ENCODE measurements at regions not wholly inside any gene's neighbourhood (a gene's known extent, or its start where the extent isn't known, plus 50 kb on each side); places are given as distances from the start of the nearest gene placed in this dataset.

GRCh38 chr13:80866921-80867320 lies 526.0 kb upstream of the SPRY2 start:
- Histone ChIP-seq H3K27me3 (ENCODE audit: control insufficient read depth, insufficient read depth, low read length) (no peaks in the 10 kb centered on the region), H3K36me3 (ENCODE audit: control insufficient read depth, insufficient read depth, low read length) (no peaks in the 10 kb centered on the region)

DNA sequence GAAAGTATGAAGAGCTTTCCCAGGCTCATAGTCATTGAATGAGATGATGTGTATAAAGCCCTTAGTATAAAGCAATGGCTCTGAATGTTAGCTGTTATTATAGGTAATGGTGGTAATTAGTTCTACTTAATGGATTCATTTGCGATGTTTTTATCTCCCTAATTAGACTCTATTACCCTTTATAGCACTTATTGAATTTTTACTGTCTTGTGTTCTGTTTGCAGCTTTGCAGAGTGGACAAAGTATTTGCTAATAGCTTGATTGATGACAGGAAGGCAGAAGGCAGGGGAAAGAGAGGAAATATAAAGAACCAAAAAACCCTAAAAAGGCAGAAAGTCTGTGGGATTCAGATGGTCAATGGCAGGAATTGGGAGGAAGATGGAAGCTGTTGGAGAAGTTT lies 524.4 kb upstream of the SPRY2 start:
- no peak overlapping the region for H3K4me3 ChIP-seq (ENCODE audit: low read depth, low read length)
- H3K4me1 ChIP-seq (ENCODE audit: control insufficient read depth, insufficient read depth, low read length): no peaks in the 10 kb centered on the region
- H3K36me3 ChIP-seq (ENCODE audit: control insufficient read depth, insufficient read depth, low read length): no peaks in the 10 kb centered on the region
- H3K9ac ChIP-seq (ENCODE audit: low read depth, low read length): no peak overlapping the region
- H3K27me3 ChIP-seq (ENCODE audit: control insufficient read depth, insufficient read depth, low read length): no peaks in the 10 kb centered on the region
- H3K9me3 ChIP-seq (ENCODE audit: control insufficient read depth, insufficient read depth, low read length): no peaks in the 10 kb centered on the region

More at GRCh38 chr13:80866921-80867320, 526.0 kb upstream of the SPRY2 start:
- no peak overlapping the region for H3K4me3 ChIP-seq (ENCODE audit: low read depth, low read length)
- H3K9me3 ChIP-seq (ENCODE audit: control insufficient read depth, insufficient read depth, low read length): no peaks in the 10 kb centered on the region
- no peak overlapping the region for H3K9ac ChIP-seq (ENCODE audit: low read depth, low read length)
- no peaks in the 10 kb centered on the region for H3K4me1 ChIP-seq (ENCODE audit: control insufficient read depth, insufficient read depth, low read length)

DNA sequence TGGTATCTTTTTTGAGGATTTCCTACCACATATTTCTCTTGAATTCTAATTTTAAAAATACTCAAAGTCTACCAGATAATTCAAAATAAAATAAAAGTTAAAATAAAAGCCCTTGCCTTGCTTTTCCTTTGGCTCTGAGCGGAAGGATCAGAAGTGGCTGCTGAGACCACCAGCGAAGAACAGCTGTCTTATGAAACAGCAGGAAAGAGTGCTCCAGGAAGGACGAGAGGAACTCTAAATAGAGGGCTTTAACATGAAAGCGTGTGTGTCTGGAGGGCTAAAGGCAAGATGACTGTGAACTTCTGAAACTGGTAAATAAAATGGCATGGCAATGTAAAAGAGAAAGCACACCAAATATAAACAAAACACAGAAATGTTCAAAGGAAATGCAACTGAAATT lies 521.5 kb upstream of the SPRY2 start:
- H3K4me1 ChIP-seq (ENCODE audit: control insufficient read depth, insufficient read depth, low read length): peaks cover 4% of the 10 kb centered on the region
- H3K9ac ChIP-seq (ENCODE audit: low read depth, low read length): no peak overlapping the region
- no peak overlapping the region for H3K4me3 ChIP-seq (ENCODE audit: low read depth, low read length)
- H3K36me3 ChIP-seq (ENCODE audit: control insufficient read depth, insufficient read depth, low read length): no peaks in the 10 kb centered on the region
- H3K27me3 ChIP-seq (ENCODE audit: control insufficient read depth, insufficient read depth, low read length): no peaks in the 10 kb centered on the region
- no peaks in the 10 kb centered on the region for H3K9me3 ChIP-seq (ENCODE audit: control insufficient read depth, insufficient read depth, low read length)

DNA sequence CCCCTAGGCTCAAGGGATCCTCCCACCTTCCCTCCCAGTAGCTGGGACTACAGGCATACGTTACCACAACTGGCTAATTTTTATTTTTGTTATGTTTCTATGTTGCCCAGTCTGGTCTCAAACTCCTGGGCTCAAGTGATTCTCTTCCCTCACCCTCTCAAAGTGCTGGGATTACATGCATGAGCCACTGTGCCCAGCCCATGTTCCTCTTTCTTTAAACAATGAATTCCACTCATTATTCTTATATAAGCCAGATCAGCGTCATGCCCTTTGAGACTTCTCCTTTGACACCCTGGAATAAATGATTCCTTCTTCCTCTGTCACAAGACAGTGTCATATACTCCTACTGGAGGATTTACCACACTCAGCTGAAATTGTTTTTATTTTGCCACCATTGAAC lies 519.9 kb upstream of the SPRY2 start:
- no peaks in the 10 kb centered on the region for H3K27me3 ChIP-seq (ENCODE audit: control insufficient read depth, insufficient read depth, low read length)
- no peak overlapping the region for H3K9ac ChIP-seq (ENCODE audit: low read depth, low read length)
- H3K4me3 ChIP-seq (ENCODE audit: low read depth, low read length): no peak overlapping the region

GRCh38 chr13:80858131-80858530 lies 517.2 kb upstream of the SPRY2 start:
- Histone ChIP-seq H3K4me1 (ENCODE audit: control insufficient read depth, insufficient read depth, low read length) (peaks cover 4% of the 10 kb centered on the region), H3K4me3 (ENCODE audit: low read depth, low read length) (no peak overlapping the region), H3K9ac (ENCODE audit: low read depth, low read length) (no peak overlapping the region), H3K36me3 (ENCODE audit: control insufficient read depth, insufficient read depth, low read length) (no peaks in the 10 kb centered on the region), H3K27me3 (ENCODE audit: control insufficient read depth, insufficient read depth, low read length) (no peaks in the 10 kb centered on the region), H3K9me3 (ENCODE audit: control insufficient read depth, insufficient read depth, low read length) (no peaks in the 10 kb centered on the region)

More for the DNA sequence above, 519.9 kb upstream of the SPRY2 start:
- Histone ChIP-seq H3K36me3 (ENCODE audit: control insufficient read depth, insufficient read depth, low read length) (no peaks in the 10 kb centered on the region), H3K9me3 (ENCODE audit: control insufficient read depth, insufficient read depth, low read length) (no peaks in the 10 kb centered on the region), H3K4me1 (ENCODE audit: control insufficient read depth, insufficient read depth, low read length) (peaks cover 4% of the 10 kb centered on the region)

- peaks cover 4% of the 10 kb centered on the region for H3K4me1 ChIP-seq (ENCODE audit: control insufficient read depth, insufficient read depth, low read length)
- no peaks in the 10 kb centered on the region for H3K36me3 ChIP-seq (ENCODE audit: control insufficient read depth, insufficient read depth, low read length)
- no peaks in the 10 kb centered on the region for H3K27me3 ChIP-seq (ENCODE audit: control insufficient read depth, insufficient read depth, low read length)
- no peaks in the 10 kb centered on the region for H3K9me3 ChIP-seq (ENCODE audit: control insufficient read depth, insufficient read depth, low read length)
- no peak overlapping the region for H3K9ac ChIP-seq (ENCODE audit: low read depth, low read length)
- no peak overlapping the region for H3K4me3 ChIP-seq (ENCODE audit: low read depth, low read length)
Observed at GRCh38 chr13:80857321-80857720, 516.4 kb upstream of the SPRY2 start.

GRCh38 chr13:80850771-80851170 lies 509.8 kb upstream of the SPRY2 start:
- Histone ChIP-seq H3K36me3 (ENCODE audit: control insufficient read depth, insufficient read depth, low read length) (no peaks in the 10 kb centered on the region), H3K4me3 (ENCODE audit: low read depth, low read length) (no peak overlapping the region), H3K27me3 (ENCODE audit: control insufficient read depth, insufficient read depth, low read length) (no peaks in the 10 kb centered on the region), H3K9me3 (ENCODE audit: control insufficient read depth, insufficient read depth, low read length) (no peaks in the 10 kb centered on the region), H3K4me1 (ENCODE audit: control insufficient read depth, insufficient read depth, low read length) (no peaks in the 10 kb centered on the region), H3K9ac (ENCODE audit: low read depth, low read length) (no peak overlapping the region)

GRCh38 chr13:80844164-80844563 lies 503.2 kb upstream of the SPRY2 start:
- H3K9ac ChIP-seq (ENCODE audit: low read depth, low read length): no peak overlapping the region
- H3K27me3 ChIP-seq (ENCODE audit: control insufficient read depth, insufficient read depth, low read length): no peaks in the 10 kb centered on the region
- H3K4me1 ChIP-seq (ENCODE audit: control insufficient read depth, insufficient read depth, low read length): peaks cover 12% of the 10 kb centered on the region
- H3K4me3 ChIP-seq (ENCODE audit: low read depth, low read length): no peak overlapping the region
- no peaks in the 10 kb centered on the region for H3K9me3 ChIP-seq (ENCODE audit: control insufficient read depth, insufficient read depth, low read length)
- no peaks in the 10 kb centered on the region for H3K36me3 ChIP-seq (ENCODE audit: control insufficient read depth, insufficient read depth, low read length)

DNA sequence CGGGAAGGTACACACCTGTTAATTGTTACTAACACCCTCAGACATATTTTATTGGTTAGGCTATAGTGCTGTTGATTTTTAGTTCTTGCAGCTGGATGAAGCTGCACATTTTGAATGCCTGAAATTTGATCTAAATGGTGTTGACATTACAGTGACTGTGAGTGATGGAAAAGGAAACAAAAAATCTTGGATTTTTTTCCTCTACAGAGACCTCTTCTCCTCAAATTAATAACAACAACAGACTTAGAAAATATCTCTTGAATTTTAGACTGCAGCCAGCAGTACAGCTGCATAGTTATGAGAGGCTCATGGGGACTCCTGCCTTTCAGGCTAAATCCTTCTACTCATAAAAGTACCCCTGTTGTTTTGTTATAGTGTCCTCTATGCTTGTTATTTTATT lies 500.5 kb upstream of the SPRY2 start:
- no peaks in the 10 kb centered on the region for H3K36me3 ChIP-seq (ENCODE audit: control insufficient read depth, insufficient read depth, low read length)
- H3K4me3 ChIP-seq (ENCODE audit: low read depth, low read length): no peak overlapping the region
- no peaks in the 10 kb centered on the region for H3K9me3 ChIP-seq (ENCODE audit: control insufficient read depth, insufficient read depth, low read length)
- H3K27me3 ChIP-seq (ENCODE audit: control insufficient read depth, insufficient read depth, low read length): no peaks in the 10 kb centered on the region
- H3K9ac ChIP-seq (ENCODE audit: low read depth, low read length): no peak overlapping the region
- peaks cover 12% of the 10 kb centered on the region for H3K4me1 ChIP-seq (ENCODE audit: control insufficient read depth, insufficient read depth, low read length)

GRCh38 chr13:80840316-80840976 lies 499.5 kb upstream of the SPRY2 start:
- Histone ChIP-seq H3K27me3 (ENCODE audit: control insufficient read depth, insufficient read depth, low read length) (no peaks in the 10 kb centered on the region), H3K9me3 (ENCODE audit: control insufficient read depth, insufficient read depth, low read length) (no peaks in the 10 kb centered on the region), H3K4me1 (ENCODE audit: control insufficient read depth, insufficient read depth, low read length) (peaks cover 12% of the 10 kb centered on the region), H3K9ac (ENCODE audit: low read depth, low read length) (no peak overlapping the region), H3K4me3 (ENCODE audit: low read depth, low read length) (no peak overlapping the region), H3K36me3 (ENCODE audit: control insufficient read depth, insufficient read depth, low read length) (no peaks in the 10 kb centered on the region)

DNA sequence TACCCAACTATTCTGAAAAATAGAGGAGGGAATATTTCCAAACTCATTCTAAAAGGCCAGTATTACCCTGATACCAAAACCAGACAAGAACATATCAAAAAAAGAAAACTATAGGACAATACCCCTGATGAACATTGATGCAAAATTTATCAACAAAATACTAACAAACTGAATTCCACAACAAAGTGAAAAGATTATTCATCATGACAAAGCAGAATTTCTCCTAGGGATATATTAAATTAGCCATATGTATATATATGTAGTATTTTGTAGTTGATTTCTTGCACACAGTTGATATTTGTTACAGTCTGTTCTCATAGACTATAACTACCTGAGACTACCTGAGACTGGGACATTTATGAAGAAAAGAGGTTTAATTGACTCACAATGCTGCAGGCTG lies 495.0 kb upstream of the SPRY2 start:
- Histone ChIP-seq H3K36me3 (ENCODE audit: control insufficient read depth, insufficient read depth, low read length) (no peaks in the 10 kb centered on the region), H3K4me3 (ENCODE audit: low read depth, low read length) (no peak overlapping the region), H3K27me3 (ENCODE audit: control insufficient read depth, insufficient read depth, low read length) (no peaks in the 10 kb centered on the region), H3K9me3 (ENCODE audit: control insufficient read depth, insufficient read depth, low read length) (no peaks in the 10 kb centered on the region), H3K9ac (ENCODE audit: low read depth, low read length) (no peak overlapping the region), H3K4me1 (ENCODE audit: control insufficient read depth, insufficient read depth, low read length) (peaks cover 9% of the 10 kb centered on the region)

DNA sequence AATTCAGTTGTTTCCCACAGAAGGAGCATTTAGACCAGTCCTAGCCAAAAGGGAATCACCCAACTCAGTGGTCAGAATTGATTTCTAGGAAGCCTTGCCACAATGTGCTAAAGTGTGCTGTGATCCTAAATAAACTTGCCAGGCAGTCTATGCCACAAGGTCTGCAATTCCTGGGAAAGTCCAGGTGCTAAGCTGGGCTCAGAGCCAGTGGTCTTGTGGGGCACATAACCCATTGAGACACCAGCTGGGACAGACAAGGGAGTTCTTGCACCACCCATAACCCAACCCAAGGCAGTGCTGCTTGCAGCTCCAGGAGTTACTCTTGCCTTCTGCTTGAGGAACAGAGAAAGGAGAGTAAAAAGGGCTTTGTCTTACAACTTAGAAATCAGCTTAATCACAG lies 489.5 kb upstream of the SPRY2 start:
- Histone ChIP-seq H3K9ac (ENCODE audit: low read depth, low read length) (no peak overlapping the region), H3K4me1 (ENCODE audit: control insufficient read depth, insufficient read depth, low read length) (no peaks in the 10 kb centered on the region), H3K9me3 (ENCODE audit: control insufficient read depth, insufficient read depth, low read length) (no peaks in the 10 kb centered on the region), H3K36me3 (ENCODE audit: control insufficient read depth, insufficient read depth, low read length) (no peaks in the 10 kb centered on the region), H3K27me3 (ENCODE audit: control insufficient read depth, insufficient read depth, low read length) (no peaks in the 10 kb centered on the region), H3K4me3 (ENCODE audit: low read depth, low read length) (no peak overlapping the region)
